Endodermal cell (in vitro differentiated cells): ENCODE measurements at regions not wholly inside any gene's neighbourhood (a gene's known extent, or its start where the extent isn't known, plus 50 kb on each side); places are given as distances from the start of the nearest gene placed in this dataset.

Source experiments
- DNase-seq: peaks from one replicate; pipeline ENCODE4 v3.0.0-alpha.2; 2017
- H3K27ac ChIP-seq: 2 replicates; pipeline ENCODE4 v1.5.1; 2013; ENCODE audit warnings: mild to moderate bottlenecking, low read depth, low read length, moderate library complexity
- H3K27me3 ChIP-seq: 2 replicates; pipeline ENCODE4 v1.6.1; 2013; ENCODE audit warnings: mild to moderate bottlenecking, low read length, moderate library complexity; ENCODE audit not compliant: insufficient read depth, control insufficient read depth, poor library complexity, severe bottlenecking
- H3K36me3 ChIP-seq: 2 replicates; pipeline ENCODE4 v1.7.0; 2013; ENCODE audit warnings: mild to moderate bottlenecking, low read length, moderate library complexity; ENCODE audit not compliant: control insufficient read depth, insufficient read depth
- H3K4me1 ChIP-seq: one replicate; pipeline ENCODE4 v1.7.0; 2013; ENCODE audit warnings: low read length; ENCODE audit not compliant: control insufficient read depth, insufficient read depth
- H3K4me3 ChIP-seq: 2 replicates; pipeline ENCODE4 v1.5.1; 2013; ENCODE audit warnings: mild to moderate bottlenecking, low read length, moderate library complexity
- H3K9ac ChIP-seq: 2 replicates; pipeline ENCODE4 v1.6.1; 2013; ENCODE audit warnings: mild to moderate bottlenecking, low read length, moderate library complexity; ENCODE audit not compliant: poor library complexity, severe bottlenecking; ENCODE audit errors: extremely low read depth
- H3K9me3 ChIP-seq: 2 replicates; pipeline ENCODE4 v1.6.1; 2013; ENCODE audit warnings: mild to moderate bottlenecking, low read length, moderate library complexity; ENCODE audit not compliant: control insufficient read depth
- H3K27ac Mint-ChIP-seq: 2 replicates; pipeline ENCODE4 v1.8.0; 2020; ENCODE audit warnings: mixed read lengths
- H3K27me3 Mint-ChIP-seq: 2 replicates; pipeline ENCODE4 v1.8.0; 2021; ENCODE audit warnings: mild to moderate bottlenecking, mixed read lengths; ENCODE audit not compliant: insufficient read depth
- H3K36me3 Mint-ChIP-seq: 2 replicates; pipeline ENCODE4 v1.8.0; 2020; ENCODE audit warnings: low read depth, mixed read lengths
- H3K4me1 Mint-ChIP-seq: 2 replicates; pipeline ENCODE4 v1.8.0; 2020; ENCODE audit warnings: mixed read lengths
- H3K4me3 Mint-ChIP-seq: 2 replicates; pipeline ENCODE4 v1.8.0; 2020; ENCODE audit warnings: mild to moderate bottlenecking, moderate library complexity, mixed read lengths
- H3K9me3 Mint-ChIP-seq: 2 replicates; pipeline ENCODE4 v1.8.0; 2020; ENCODE audit warnings: mild to moderate bottlenecking, mixed read lengths
- WGBS, 2 experiments: methylation state at CpG; one replicate each; pipeline versions ENCODE4 v1.1.5 to v1.1.7; 2013; ENCODE audit warnings: missing lambda C conversion rate in 2 of 2, mixed read lengths in 1 of 2; ENCODE audit not compliant: insufficient coverage in 1 of 2, insufficient read length in 1 of 2; 5-methylcytosine and 5-hydroxymethylcytosine counted together
- TF ChIP-seq, protein P1 (sequence below): fragments of 200-600 bp; sonication (generic); conservative IDR thresholded peaks from 2 replicates; pipeline ENCODE4 v1.5.0; 2021; ENCODE audit warnings: antibody characterized with exemption, mild to moderate bottlenecking

DNA sequence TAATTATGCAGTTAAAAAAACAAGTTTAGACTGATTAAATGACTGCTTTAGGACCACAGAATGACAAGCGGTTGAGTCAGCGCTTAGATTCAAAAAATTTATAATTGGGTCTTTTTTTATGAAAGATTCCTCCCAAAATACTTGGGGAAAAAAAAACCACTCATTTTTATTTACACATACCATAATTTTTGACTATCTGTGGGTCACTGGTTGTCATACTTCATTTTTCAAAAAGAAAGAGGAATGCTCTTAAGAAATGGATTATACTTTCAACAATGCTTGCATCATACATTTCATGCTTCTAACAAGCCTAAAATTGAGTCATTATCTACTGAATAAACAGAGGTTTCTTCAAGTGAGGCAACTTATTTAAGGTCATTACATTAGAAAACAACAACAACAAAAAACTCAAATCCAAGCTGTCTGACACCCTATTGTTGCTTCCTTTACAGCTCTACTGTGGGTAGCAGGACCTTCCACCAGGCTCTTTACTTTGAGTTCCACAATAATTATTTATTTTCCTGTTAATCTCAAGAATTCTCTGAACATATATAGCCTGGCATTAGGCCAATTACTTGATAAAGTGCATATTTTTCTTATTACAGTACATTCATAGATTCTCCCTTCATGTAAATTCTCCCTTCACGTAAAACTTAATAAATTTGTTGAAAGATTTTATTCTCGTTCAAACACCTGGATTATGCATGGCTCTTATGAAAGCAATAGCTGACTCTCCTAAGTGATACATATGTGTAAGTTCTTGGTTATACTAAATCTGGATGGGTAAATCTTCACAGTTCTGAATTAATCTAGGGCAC, 445.5 kb downstream of the PCDH10 start:
- Histone ChIP-seq H3K4me3 (peak overlapping the region; percentile 52), H3K27ac (no peak overlapping the region), H3K36me3 (no peaks in the 10 kb centered on the region), H3K9ac (peak overlapping the region; percentile 7), H3K27me3 (no peaks in the 10 kb centered on the region), H3K9me3 (no peaks in the 10 kb centered on the region), H3K4me1 (peaks cover 16% of the 10 kb centered on the region)
- Mint-ChIP-seq H3K27me3 (no peaks in the 10 kb centered on the region), H3K4me3 (no peak overlapping the region), H3K4me1 (peaks cover 48% of the 10 kb centered on the region), H3K9me3 (peaks cover 2% of the 10 kb centered on the region), H3K36me3 (peaks cover 4% of the 10 kb centered on the region), H3K27ac (peak overlapping the region; percentile 3)
- TF ChIP-seq, protein P1, sequence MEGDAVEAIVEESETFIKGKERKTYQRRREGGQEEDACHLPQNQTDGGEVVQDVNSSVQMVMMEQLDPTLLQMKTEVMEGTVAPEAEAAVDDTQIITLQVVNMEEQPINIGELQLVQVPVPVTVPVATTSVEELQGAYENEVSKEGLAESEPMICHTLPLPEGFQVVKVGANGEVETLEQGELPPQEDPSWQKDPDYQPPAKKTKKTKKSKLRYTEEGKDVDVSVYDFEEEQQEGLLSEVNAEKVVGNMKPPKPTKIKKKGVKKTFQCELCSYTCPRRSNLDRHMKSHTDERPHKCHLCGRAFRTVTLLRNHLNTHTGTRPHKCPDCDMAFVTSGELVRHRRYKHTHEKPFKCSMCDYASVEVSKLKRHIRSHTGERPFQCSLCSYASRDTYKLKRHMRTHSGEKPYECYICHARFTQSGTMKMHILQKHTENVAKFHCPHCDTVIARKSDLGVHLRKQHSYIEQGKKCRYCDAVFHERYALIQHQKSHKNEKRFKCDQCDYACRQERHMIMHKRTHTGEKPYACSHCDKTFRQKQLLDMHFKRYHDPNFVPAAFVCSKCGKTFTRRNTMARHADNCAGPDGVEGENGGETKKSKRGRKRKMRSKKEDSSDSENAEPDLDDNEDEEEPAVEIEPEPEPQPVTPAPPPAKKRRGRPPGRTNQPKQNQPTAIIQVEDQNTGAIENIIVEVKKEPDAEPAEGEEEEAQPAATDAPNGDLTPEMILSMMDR: no peak
- 83% methylated on average over 4 of the region's 4 CpGs; no CpG with 5 or more reads in 1 of the 2 experiments for WGBS, 2 experiments
- DNase-seq: no peak

DNA sequence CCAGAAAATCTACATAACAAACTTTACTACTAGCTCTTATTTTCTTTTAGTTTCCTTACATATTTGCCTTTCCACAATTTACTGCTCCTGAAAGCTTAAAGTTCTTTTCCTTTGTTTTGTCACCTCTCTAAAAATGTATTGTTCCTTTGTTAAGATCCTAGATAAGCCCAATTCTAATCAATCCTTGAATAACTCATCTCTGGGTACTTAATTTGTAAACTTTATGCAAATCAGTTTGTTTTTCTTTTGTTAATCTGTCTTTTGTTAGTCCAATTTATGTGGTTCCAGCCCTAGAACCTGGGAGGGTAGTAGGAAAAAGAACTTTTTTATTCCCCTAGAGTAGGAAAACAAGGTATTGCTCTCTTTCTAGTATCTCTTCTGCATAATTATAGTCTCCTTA, 444.7 kb downstream of the PCDH10 start:
- Mint-ChIP-seq H3K9me3 (peaks cover 1% of the 10 kb centered on the region), H3K36me3 (peaks cover 3% of the 10 kb centered on the region), H3K27ac (peak overlapping the region; percentile 92), H3K4me3 (peak overlapping the region; percentile 16), H3K4me1 (peaks cover 48% of the 10 kb centered on the region), H3K27me3 (no peaks in the 10 kb centered on the region)
- H3K4me3 ChIP-seq: peak overlapping the region; percentile 52
- H3K27ac ChIP-seq: no peak overlapping the region
- no peak for DNase-seq
- H3K36me3 ChIP-seq: no peaks in the 10 kb centered on the region
- H3K9ac ChIP-seq: peak overlapping the region; percentile 7
- TF ChIP-seq, protein P1: no peak
- H3K4me1 ChIP-seq: peaks cover 16% of the 10 kb centered on the region
- H3K9me3 ChIP-seq: no peaks in the 10 kb centered on the region
- no peaks in the 10 kb centered on the region for H3K27me3 ChIP-seq

DNA sequence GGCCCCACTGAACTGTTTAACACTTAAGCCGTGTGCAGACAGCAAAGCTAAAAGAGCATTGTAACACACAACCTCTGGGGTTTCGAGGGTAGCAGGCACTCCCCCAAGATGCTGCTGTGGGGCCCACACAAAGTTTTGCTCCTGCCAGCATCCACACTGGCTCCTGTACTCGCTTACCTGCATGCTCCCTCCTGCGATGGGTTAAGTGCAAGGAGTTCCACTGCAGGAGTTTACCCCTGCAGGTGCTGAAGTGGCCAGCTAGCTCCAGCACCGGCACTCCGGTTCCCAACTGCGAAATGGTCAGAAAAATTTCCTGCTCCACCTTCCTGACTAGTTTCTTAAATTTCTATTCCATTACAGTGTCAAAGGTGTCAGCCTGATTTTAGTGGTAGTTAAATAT, 443.5 kb downstream of the PCDH10 start:
- Histone ChIP-seq H3K9me3 (no peaks in the 10 kb centered on the region), H3K9ac (no peak overlapping the region), H3K36me3 (no peaks in the 10 kb centered on the region), H3K4me3 (peak overlapping the region; percentile 21), H3K27ac (no peak overlapping the region), H3K4me1 (peaks cover 16% of the 10 kb centered on the region), H3K27me3 (no peaks in the 10 kb centered on the region)
- TF ChIP-seq, protein P1: no peak
- H3K4me3 Mint-ChIP-seq: no peak overlapping the region
- no peaks in the 10 kb centered on the region for H3K9me3 Mint-ChIP-seq
- H3K27me3 Mint-ChIP-seq: no peaks in the 10 kb centered on the region
- WGBS, 2 experiments: 78 to 100% methylated on average over 2 to 7 of the region's 7 CpGs
- no peaks in the 10 kb centered on the region for H3K36me3 Mint-ChIP-seq
- peak overlapping the region; percentile 50 for H3K27ac Mint-ChIP-seq
- DNase-seq: peak; percentile 63
- H3K4me1 Mint-ChIP-seq: peaks cover 46% of the 10 kb centered on the region
